ENCODE measurements at regions not wholly inside any gene's neighbourhood (a gene's known extent, or its start where the extent isn't known, plus 50 kb on each side); places are given as distances from the start of the nearest gene placed in this dataset.
A peak's percentile ranks its signal among the peaks of the same experiment; 100 is the strongest.

DNA sequence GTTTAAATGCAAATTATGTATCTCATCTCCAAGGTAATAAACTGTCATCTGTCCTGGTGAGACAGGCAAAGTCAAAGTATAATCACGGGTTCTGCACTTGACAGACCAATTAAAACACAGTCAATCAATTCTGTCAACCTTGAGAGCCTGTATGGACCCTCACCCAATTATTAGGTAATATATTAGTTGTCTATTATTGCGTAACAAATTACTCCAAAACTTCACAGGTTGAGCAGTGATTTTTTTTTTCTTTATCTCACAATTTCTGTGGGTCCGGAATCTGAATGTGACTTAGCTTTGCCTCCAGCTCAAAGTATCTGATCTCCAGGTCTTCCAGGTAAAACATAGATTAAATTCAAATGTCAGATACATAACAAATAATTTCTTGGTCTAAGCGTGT, 707.4 kb upstream of the ARGLU1 start:
- DNase-seq (ENCODE audit: low read depth): no peak
- TF ChIP-seq, protein P1, sequence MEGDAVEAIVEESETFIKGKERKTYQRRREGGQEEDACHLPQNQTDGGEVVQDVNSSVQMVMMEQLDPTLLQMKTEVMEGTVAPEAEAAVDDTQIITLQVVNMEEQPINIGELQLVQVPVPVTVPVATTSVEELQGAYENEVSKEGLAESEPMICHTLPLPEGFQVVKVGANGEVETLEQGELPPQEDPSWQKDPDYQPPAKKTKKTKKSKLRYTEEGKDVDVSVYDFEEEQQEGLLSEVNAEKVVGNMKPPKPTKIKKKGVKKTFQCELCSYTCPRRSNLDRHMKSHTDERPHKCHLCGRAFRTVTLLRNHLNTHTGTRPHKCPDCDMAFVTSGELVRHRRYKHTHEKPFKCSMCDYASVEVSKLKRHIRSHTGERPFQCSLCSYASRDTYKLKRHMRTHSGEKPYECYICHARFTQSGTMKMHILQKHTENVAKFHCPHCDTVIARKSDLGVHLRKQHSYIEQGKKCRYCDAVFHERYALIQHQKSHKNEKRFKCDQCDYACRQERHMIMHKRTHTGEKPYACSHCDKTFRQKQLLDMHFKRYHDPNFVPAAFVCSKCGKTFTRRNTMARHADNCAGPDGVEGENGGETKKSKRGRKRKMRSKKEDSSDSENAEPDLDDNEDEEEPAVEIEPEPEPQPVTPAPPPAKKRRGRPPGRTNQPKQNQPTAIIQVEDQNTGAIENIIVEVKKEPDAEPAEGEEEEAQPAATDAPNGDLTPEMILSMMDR (conservative IDR thresholded peaks at IDR 0.05; ENCODE audit: control insufficient read depth, insufficient read depth, low read depth, low read length): no peak

DNA sequence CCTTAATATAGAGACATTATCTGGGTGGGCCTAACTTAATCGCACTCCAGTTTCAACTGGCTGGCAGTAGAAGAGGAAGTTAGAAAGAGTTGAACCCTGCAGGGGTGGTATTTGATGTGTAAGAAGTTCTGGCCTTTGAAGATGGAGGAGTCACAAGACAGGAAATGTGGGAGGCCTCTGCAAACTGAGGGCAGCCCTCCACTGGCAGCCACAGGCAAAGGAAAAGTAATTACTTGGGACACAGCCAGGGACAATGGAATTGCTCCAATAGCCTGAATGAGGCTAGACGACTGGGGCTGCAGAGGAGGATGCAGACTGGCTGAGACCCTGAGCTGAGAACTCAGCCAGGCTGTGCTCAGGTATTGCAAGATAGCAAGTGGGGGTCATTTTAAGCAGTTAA, 703.3 kb upstream of the ARGLU1 start:
- TF ChIP-seq, protein P1 (conservative IDR thresholded peaks at IDR 0.05; ENCODE audit: control insufficient read depth, insufficient read depth, low read depth, low read length): no peak
- DNase-seq (ENCODE audit: low read depth): peak; percentile 26
- H3K4me3 ChIP-seq (ENCODE audit: control insufficient read depth, low read depth, low read length): no peak overlapping the region

More for the DNA sequence above, 707.4 kb upstream of the ARGLU1 start:
- H3K4me3 ChIP-seq (ENCODE audit: control insufficient read depth, low read depth, low read length): no peak overlapping the region

DNA sequence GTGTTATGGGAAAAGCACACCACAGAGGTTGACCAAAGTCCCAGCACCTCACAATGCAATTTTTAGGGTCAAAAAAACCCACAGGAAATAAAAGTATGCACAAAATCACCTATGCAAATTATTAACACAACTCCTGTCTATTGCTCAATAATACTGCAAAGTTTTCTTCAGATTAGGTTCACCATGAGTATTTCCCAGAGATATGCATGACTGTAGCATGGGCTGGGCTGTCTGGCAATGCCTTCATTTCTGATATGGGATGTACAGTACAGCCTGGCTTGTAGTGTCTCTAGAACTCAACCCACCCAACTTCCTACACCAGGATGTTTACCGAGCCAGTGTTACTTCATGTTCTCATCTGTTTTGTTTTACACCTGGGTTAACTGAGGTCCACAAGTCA, 698.7 kb upstream of the ARGLU1 start:
- TF ChIP-seq, protein P1 (conservative IDR thresholded peaks at IDR 0.05; ENCODE audit: control insufficient read depth, insufficient read depth, low read depth, low read length): no peak
- no peak overlapping the region for H3K4me3 ChIP-seq (ENCODE audit: control insufficient read depth, low read depth, low read length)
- DNase-seq (ENCODE audit: low read depth): no peak

DNA sequence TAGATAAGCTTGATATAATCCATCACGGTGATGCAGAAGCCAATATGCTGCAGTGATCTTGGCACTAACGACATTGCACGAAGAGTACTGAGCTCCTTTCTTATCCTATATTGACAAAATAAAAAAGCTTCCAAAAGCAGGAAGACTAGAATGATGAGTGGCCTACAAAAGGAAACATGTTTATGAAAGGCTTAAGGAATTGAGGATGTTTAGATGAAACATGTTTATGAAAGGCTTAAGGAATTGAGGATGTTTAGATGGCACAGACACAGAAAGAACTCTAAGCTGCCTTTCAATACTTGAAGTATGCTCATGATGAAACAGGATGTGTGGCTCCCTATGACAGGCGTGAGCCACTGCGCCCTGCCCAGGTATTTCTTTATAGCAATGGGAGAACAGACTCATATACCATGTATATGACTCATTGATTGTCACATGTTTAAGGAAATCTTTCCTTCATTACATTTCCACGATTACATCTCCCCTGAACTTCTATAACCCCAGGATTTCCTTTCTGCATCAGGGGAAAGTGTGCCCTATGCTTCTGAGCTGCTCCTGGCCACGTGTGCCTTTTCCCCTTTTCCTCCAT, 690.8 kb upstream of the ARGLU1 start:
- DNase-seq (ENCODE audit: low read depth): peak; percentile 5
- TF ChIP-seq, protein P1 (conservative IDR thresholded peaks at IDR 0.05; ENCODE audit: control insufficient read depth, insufficient read depth, low read depth, low read length): no peak
- no peak overlapping the region for H3K4me3 ChIP-seq (ENCODE audit: control insufficient read depth, low read depth, low read length)

DNA sequence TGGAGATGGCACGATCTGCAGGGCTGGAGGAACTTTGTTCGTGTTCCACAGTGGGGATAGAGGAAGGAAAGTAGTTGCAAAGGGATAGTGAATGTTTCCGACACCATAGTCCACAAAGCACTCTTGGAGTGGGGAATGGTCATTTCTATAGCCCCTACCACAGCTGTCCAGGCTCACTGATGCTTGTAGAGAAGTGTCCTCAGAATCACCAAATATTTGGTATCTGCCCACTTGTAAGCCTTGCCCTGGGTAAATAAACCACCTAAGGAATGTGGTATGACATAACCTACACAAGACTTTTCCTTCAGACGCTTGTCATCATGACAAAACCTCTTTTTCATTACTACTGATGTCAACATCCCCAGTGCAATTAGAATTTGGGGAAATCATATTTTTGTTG, 686.5 kb upstream of the ARGLU1 start:
- TF ChIP-seq, protein P1 (conservative IDR thresholded peaks at IDR 0.05; ENCODE audit: control insufficient read depth, insufficient read depth, low read depth, low read length): no peak
- no peak for DNase-seq (ENCODE audit: low read depth)
- no peak overlapping the region for H3K4me3 ChIP-seq (ENCODE audit: control insufficient read depth, low read depth, low read length)

DNA sequence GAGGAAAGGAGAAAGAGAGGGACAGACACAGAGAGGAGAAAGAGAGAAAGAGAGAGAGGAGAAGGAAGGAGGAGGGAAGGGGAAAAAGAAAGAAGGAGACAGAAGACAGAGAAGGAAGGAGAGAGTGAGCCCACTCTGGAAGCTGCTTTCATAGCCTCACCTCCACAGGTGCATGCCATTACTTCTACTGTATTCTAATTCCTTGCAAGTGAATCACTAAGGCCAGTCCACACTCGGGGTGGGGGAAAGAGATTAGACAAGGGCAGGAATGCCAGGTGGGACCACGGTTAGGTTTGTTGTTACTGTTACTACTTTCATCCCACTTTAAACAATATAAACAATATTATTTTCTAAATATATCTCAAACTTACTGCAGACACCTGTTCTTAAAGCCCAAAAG, 684.5 kb upstream of the ARGLU1 start:
- TF ChIP-seq, protein P1 (conservative IDR thresholded peaks at IDR 0.05; ENCODE audit: control insufficient read depth, insufficient read depth, low read depth, low read length): no peak
- no peak for DNase-seq (ENCODE audit: low read depth)
- H3K4me3 ChIP-seq (ENCODE audit: control insufficient read depth, low read depth, low read length): no peak overlapping the region

DNA sequence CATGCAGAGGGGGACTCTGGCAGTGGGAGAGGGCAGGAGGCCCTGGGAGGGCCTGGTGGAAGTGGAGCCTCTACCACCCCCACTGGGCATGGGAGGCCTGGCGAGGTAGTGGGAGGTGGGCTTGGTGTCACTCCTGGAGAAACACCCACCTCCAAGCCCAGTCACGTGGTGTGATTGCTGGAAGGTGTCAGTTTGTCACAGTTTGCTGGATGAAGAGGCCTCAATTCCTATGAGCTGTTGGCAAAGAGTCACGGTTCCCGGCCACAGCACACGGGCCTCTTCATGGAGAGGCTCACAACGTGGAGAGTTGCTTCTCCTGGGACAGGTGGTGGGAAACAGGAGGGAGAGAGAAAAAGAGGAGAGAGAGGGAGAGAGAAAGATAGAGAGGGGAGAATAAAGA, 684.1 kb upstream of the ARGLU1 start:
- no peak for DNase-seq (ENCODE audit: low read depth)
- TF ChIP-seq, protein P1 (conservative IDR thresholded peaks at IDR 0.05; ENCODE audit: control insufficient read depth, insufficient read depth, low read depth, low read length): no peak
- no peak overlapping the region for H3K4me3 ChIP-seq (ENCODE audit: control insufficient read depth, low read depth, low read length)

All from fibroblast of mammary gland (primary cell).